OCI-LY1 (cell line): ENCODE measurements at regions not wholly inside any gene's neighbourhood (a gene's known extent, or its start where the extent isn't known, plus 50 kb on each side); places are given as distances from the start of the nearest gene placed in this dataset.

ENCODE experiments used
- H2AFZ ChIP-seq: fragments of 200-600 bp; sonication (generic), shearing (Covaris generic); 2 replicates; pipeline ENCODE4 v1.6.0; 2014; ENCODE audit warnings: antibody characterized with exemption, mild to moderate bottlenecking, low read length
- H3F3A ChIP-seq: fragments of 200-600 bp; sonication (generic), shearing (Covaris generic); 2 replicates; pipeline ENCODE4 v1.6.0; 2014; ENCODE audit warnings: mild to moderate bottlenecking, antibody characterized with exemption, low read length, moderate library complexity; ENCODE audit not compliant: insufficient read depth
- H3K27ac ChIP-seq: fragments of 200-600 bp; sonication (generic); 2 replicates; pipeline ENCODE4 v1.5.1; 2014; ENCODE audit warnings: low read length, mixed run types, mild to moderate bottlenecking, low read depth; ENCODE audit not compliant: poor library complexity, severe bottlenecking
- H3K27me3 ChIP-seq: fragments of 200-600 bp; sonication (generic); 2 replicates; pipeline ENCODE4 v1.6.0; 2014; ENCODE audit warnings: antibody characterized with exemption, mild to moderate bottlenecking, low read length, moderate library complexity; ENCODE audit not compliant: insufficient read depth
- H3K36me3 ChIP-seq: fragments of 200-600 bp; sonication (generic); 2 replicates; pipeline ENCODE4 v1.6.1; 2014; ENCODE audit warnings: mild to moderate bottlenecking, antibody characterized with exemption, low read length, moderate library complexity, mixed read lengths; ENCODE audit not compliant: insufficient read depth
- H3K4me1 ChIP-seq: fragments of 200-600 bp; sonication (generic); 2 replicates; pipeline ENCODE4 v1.5.1; 2014; ENCODE audit warnings: mild to moderate bottlenecking, low read length, moderate library complexity; ENCODE audit not compliant: insufficient read depth, severe bottlenecking
- H3K4me2 ChIP-seq: fragments of 200-600 bp; sonication (generic), shearing (Covaris generic); 2 replicates; pipeline ENCODE4 v1.6.1; 2014; ENCODE audit warnings: low read length
- H3K4me3 ChIP-seq: fragments of 200-600 bp; sonication (generic); 2 replicates; pipeline ENCODE4 v1.5.1; 2014; ENCODE audit warnings: low read length, low read depth, mild to moderate bottlenecking, mixed read lengths; ENCODE audit not compliant: poor library complexity, severe bottlenecking
- H3K79me2 ChIP-seq: fragments of 200-600 bp; shearing (Covaris generic); 2 replicates; pipeline ENCODE4 v1.6.1; 2016; ENCODE audit warnings: mixed run types, low read length, mixed read lengths; ENCODE audit not compliant: insufficient read depth
- H3K9ac ChIP-seq: fragments of 200-600 bp; sonication (generic), shearing (Covaris generic); 2 replicates; pipeline ENCODE4 v1.6.1; 2014; ENCODE audit warnings: mild to moderate bottlenecking, low read length, mixed read lengths
- H3K9me2 ChIP-seq: fragments of 200-600 bp; sonication (generic), shearing (Covaris generic); 2 replicates; pipeline ENCODE4 v1.6.1; 2014; ENCODE audit warnings: low read depth, mild to moderate bottlenecking, low read length, mixed read lengths
- H3K9me3 ChIP-seq: fragments of 200-600 bp; shearing (Covaris generic); 2 replicates; pipeline ENCODE4 v1.6.1; 2014; ENCODE audit warnings: low read length, mixed read lengths
- H4K20me1 ChIP-seq: fragments of 200-600 bp; sonication (generic), shearing (Covaris generic); 2 replicates; pipeline ENCODE4 v1.6.0; 2016; ENCODE audit warnings: mild to moderate bottlenecking, low read length; ENCODE audit not compliant: insufficient read depth
- CTCF ChIP-seq: fragments of 200-600 bp; sonication (generic), shearing (Covaris generic); IDR thresholded peaks from 2 replicates; pipeline ENCODE4 v1.5.1; 2017; ENCODE audit warnings: mild to moderate bottlenecking, antibody characterized with exemption, low read length, moderate library complexity, mixed read lengths
- EZH2 ChIP-seq: fragments of 200-600 bp; sonication (generic), shearing (Covaris generic); IDR thresholded peaks from 2 replicates; pipeline ENCODE4 v1.8.0; 2017; ENCODE audit warnings: borderline replicate concordance, mixed run types, mild to moderate bottlenecking, antibody characterized with exemption, low read length, moderate library complexity, mixed read lengths

GRCh38 chr2:147097747-147098146 is 747.1 kb upstream of the ACVR2A start:
- Histone ChIP-seq H3K27me3 (no peaks in the 10 kb centered on the region), H2AFZ (no peak overlapping the region), H3K9me3 (no peaks in the 10 kb centered on the region), H3K79me2 (no peaks in the 10 kb centered on the region), H3K4me3 (no peak overlapping the region), H3K9ac (no peak overlapping the region), H3K36me3 (no peaks in the 10 kb centered on the region), H3K4me2 (no peak overlapping the region), H3F3A (no peaks in the 10 kb centered on the region), H3K27ac (no peak overlapping the region), H3K9me2 (no peaks in the 10 kb centered on the region), H4K20me1 (no peaks in the 10 kb centered on the region), H3K4me1 (no peaks in the 10 kb centered on the region)
- no peak for TF ChIP-seq CTCF
- TF ChIP-seq EZH2, result no peak

GRCh38 chr2:147096671-147097070 is 748.2 kb upstream of the ACVR2A start:
- Histone ChIP-seq H4K20me1 (no peaks in the 10 kb centered on the region), H3K4me1 (no peaks in the 10 kb centered on the region), H3K36me3 (no peaks in the 10 kb centered on the region), H3K9me3 (no peaks in the 10 kb centered on the region), H3K4me3 (no peak overlapping the region), H3K4me2 (no peak overlapping the region), H3K9ac (no peak overlapping the region), H3F3A (no peaks in the 10 kb centered on the region), H3K27me3 (no peaks in the 10 kb centered on the region), H3K9me2 (no peaks in the 10 kb centered on the region), H3K79me2 (no peaks in the 10 kb centered on the region), H3K27ac (no peak overlapping the region), H2AFZ (no peak overlapping the region)
- TF ChIP-seq CTCF, result no peak
- no peak for TF ChIP-seq EZH2

GRCh38 chr2:147095376-147095775 is 749.5 kb upstream of the ACVR2A start:
- Histone ChIP-seq H3K4me3 (no peak overlapping the region), H2AFZ (no peak overlapping the region), H3K36me3 (no peaks in the 10 kb centered on the region), H3F3A (no peaks in the 10 kb centered on the region), H3K79me2 (no peaks in the 10 kb centered on the region), H3K4me2 (no peak overlapping the region), H4K20me1 (no peaks in the 10 kb centered on the region), H3K27ac (no peak overlapping the region), H3K4me1 (no peaks in the 10 kb centered on the region), H3K9ac (no peak overlapping the region), H3K27me3 (no peaks in the 10 kb centered on the region), H3K9me3 (no peaks in the 10 kb centered on the region), H3K9me2 (no peaks in the 10 kb centered on the region)
- no peak for TF ChIP-seq CTCF
- no peak for TF ChIP-seq EZH2
